Transverse colon (tissue), 4 donors: ENCODE measurements at regions not wholly inside any gene's neighbourhood (a gene's known extent, or its start where the extent isn't known, plus 50 kb on each side); places are given as distances from the start of the nearest gene placed in this dataset.

ENCODE experiments used
- EP300 ChIP-seq: sonication (generic); formaldehyde crosslinking; IDR thresholded peaks from one replicate; pipeline ENCODE4 v1.6.1; 2017; ENCODE audit warnings: antibody characterized with exemption, low read depth
- POLR2A ChIP-seq: fragments of 450-650 bp; IDR thresholded peaks from one replicate; pipeline ENCODE4 v1.6.1; 2016; ENCODE audit warnings: antibody characterized with exemption, mild to moderate bottlenecking, moderate library complexity
- POLR2AphosphoS5 ChIP-seq, 3 donors: sonication (generic); formaldehyde crosslinking; IDR thresholded peaks; one replicate each; pipeline ENCODE4 v1.6.1; 2016; ENCODE audit warnings: antibody characterized with exemption in 3 of 3
- TF ChIP-seq, protein P1 (sequence below), 5 experiments: fragments of 200-600 bp in 3 of 5; fragments of 450-650 bp in 2 of 5; sonication (generic) in 3 of 5; IDR thresholded peaks; 1 replicate in 2 of 5; 2 replicates in 3 of 5; pipeline ENCODE4 v1.5.1; 2016 to 2017; ENCODE audit warnings: antibody characterized with exemption in 5 of 5, inconsistent platforms in 3 of 5, mild to moderate bottlenecking in 2 of 5, moderate library complexity in 1 of 5

DNA sequence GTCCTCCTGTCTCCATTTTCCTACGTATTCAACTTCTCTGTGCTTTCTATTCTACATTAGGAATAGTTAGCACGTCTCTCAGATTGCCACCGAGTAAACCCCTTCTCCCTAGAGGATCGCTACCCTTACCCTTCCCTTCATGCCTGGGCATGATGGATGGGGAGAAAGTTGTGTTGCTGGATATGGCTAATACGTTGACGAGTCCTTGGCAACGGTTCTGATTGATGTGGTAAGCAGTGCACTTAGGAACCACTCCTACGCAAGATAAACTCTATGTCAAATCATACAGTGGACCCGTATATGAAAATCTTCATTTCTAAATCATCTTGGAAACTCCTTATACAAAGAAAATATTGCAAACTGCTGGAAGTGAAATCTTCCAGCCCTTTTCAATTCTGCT is 224.5 kb downstream of the EFNB2 start:
- no peak for TF ChIP-seq POLR2A
- TF ChIP-seq, protein P1, sequence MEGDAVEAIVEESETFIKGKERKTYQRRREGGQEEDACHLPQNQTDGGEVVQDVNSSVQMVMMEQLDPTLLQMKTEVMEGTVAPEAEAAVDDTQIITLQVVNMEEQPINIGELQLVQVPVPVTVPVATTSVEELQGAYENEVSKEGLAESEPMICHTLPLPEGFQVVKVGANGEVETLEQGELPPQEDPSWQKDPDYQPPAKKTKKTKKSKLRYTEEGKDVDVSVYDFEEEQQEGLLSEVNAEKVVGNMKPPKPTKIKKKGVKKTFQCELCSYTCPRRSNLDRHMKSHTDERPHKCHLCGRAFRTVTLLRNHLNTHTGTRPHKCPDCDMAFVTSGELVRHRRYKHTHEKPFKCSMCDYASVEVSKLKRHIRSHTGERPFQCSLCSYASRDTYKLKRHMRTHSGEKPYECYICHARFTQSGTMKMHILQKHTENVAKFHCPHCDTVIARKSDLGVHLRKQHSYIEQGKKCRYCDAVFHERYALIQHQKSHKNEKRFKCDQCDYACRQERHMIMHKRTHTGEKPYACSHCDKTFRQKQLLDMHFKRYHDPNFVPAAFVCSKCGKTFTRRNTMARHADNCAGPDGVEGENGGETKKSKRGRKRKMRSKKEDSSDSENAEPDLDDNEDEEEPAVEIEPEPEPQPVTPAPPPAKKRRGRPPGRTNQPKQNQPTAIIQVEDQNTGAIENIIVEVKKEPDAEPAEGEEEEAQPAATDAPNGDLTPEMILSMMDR (IDR thresholded peaks at IDR 0.05): no peak
- TF ChIP-seq EP300: no peak
- no peak for TF ChIP-seq POLR2AphosphoS5 (IDR thresholded peaks at IDR 0.05)
